ENCODE measurements at regions not wholly inside any gene's neighbourhood (a gene's known extent, or its start where the extent isn't known, plus 50 kb on each side); places are given as distances from the start of the nearest gene placed in this dataset.

GRCh38 chr18:40653682-40654081 lies 1301.4 kb upstream of the PIK3C3 start:
- DNase-seq (ENCODE audit: low spot score): no peak

- no peak for DNase-seq (ENCODE audit: low spot score)
These were observed 1302.7 kb upstream of the PIK3C3 start for GRCh38 chr18:40652321-40652720.

- no peak for DNase-seq (ENCODE audit: low spot score)
These were observed 1303.9 kb upstream of the PIK3C3 start for GRCh38 chr18:40651163-40651562.

- DNase-seq (ENCODE audit: low spot score): no peak
These were observed 1312.3 kb upstream of the PIK3C3 start for GRCh38 chr18:40642692-40643229.

GRCh38 chr18:40631319-40631718 lies 1323.7 kb upstream of the PIK3C3 start:
- no peak for DNase-seq (ENCODE audit: low spot score)

GRCh38 chr18:40630496-40630895 lies 1324.5 kb upstream of the PIK3C3 start:
- no peak for DNase-seq (ENCODE audit: low spot score)

GRCh38 chr18:40624959-40625358 lies 1330.1 kb upstream of the PIK3C3 start:
- no peak for DNase-seq (ENCODE audit: low spot score)

GRCh38 chr18:40613721-40614120 lies 1341.3 kb upstream of the PIK3C3 start:
- no peak for DNase-seq (ENCODE audit: low spot score)

- no peak for DNase-seq (ENCODE audit: low spot score)
These were observed 1342.7 kb upstream of the PIK3C3 start for GRCh38 chr18:40612356-40612755.

GRCh38 chr18:40608226-40608625 lies 1346.8 kb upstream of the PIK3C3 start:
- no peak for DNase-seq (ENCODE audit: low spot score)

- DNase-seq (ENCODE audit: low spot score): no peak
These were observed 1347.4 kb upstream of the PIK3C3 start for GRCh38 chr18:40607542-40608148.

- no peak for DNase-seq (ENCODE audit: low spot score)
These were observed 1348.0 kb upstream of the PIK3C3 start for GRCh38 chr18:40606996-40607395.

- no peak for DNase-seq (ENCODE audit: low spot score)
These were observed 1371.4 kb upstream of the PIK3C3 start for GRCh38 chr18:40583671-40584070.

GRCh38 chr18:40582105-40582504 lies 1372.9 kb upstream of the PIK3C3 start:
- no peak for DNase-seq (ENCODE audit: low spot score)

GRCh38 chr18:40577981-40578365 lies 1377.1 kb upstream of the PIK3C3 start:
- DNase-seq (ENCODE audit: low spot score): no peak

- no peak for DNase-seq (ENCODE audit: low spot score)
These were observed 1377.6 kb upstream of the PIK3C3 start for GRCh38 chr18:40577239-40577980.

- DNase-seq (ENCODE audit: low spot score): no peak
These were observed 1378.4 kb upstream of the PIK3C3 start for GRCh38 chr18:40576507-40577115.

GRCh38 chr18:40570615-40571014 lies 1384.4 kb upstream of the PIK3C3 start:
- DNase-seq (ENCODE audit: low spot score): no peak

GRCh38 chr18:40569605-40570004 lies 1385.4 kb upstream of the PIK3C3 start:
- DNase-seq (ENCODE audit: low spot score): no peak

GRCh38 chr18:40566510-40566844 lies 1388.6 kb upstream of the PIK3C3 start:
- DNase-seq (ENCODE audit: low spot score): no peak

- DNase-seq (ENCODE audit: low spot score): no peak
These were observed 1389.1 kb upstream of the PIK3C3 start for GRCh38 chr18:40565805-40566509.

GRCh38 chr18:40559556-40559955 lies 1395.5 kb upstream of the PIK3C3 start:
- no peak for DNase-seq (ENCODE audit: low spot score)
